ENCODE measurements at regions not wholly inside any gene's neighbourhood (a gene's known extent, or its start where the extent isn't known, plus 50 kb on each side); places are given as distances from the start of the nearest gene placed in this dataset.

DNA sequence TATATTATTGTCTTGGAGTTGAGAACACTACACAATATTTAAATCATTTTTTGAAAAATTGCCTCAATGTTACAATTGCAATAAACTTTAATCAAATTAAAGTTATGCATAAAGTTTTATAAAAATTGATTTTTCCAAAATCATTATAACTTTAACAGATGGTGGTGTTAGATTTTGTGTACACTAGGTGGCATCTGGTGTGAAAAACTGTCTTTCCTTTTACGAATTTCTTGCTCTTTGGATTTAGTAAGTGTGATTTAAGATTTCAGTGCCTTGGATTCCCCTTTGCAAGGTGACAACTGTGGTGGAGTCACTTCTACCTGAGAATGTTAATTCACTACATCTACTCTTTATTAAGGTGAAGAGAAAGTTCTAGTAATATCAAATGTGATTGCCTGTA is 91.6 kb downstream of the AREG start:
- Mint-ChIP-seq H3K4me3 (no peak overlapping the region), H3K27me3 (ENCODE audit: low read depth) (peaks cover 11% of the 10 kb centered on the region), H3K36me3 (ENCODE audit: low read depth) (no peaks in the 10 kb centered on the region), H3K27ac (no peak overlapping the region), H3K4me1 (ENCODE audit: low read depth) (peaks cover 2% of the 10 kb centered on the region), H3K9me3 (no peaks in the 10 kb centered on the region)
- no peak for DNase-seq (ENCODE audit: low spot score)

GRCh38 chr4:74537459-74537858 is 92.5 kb downstream of the AREG start:
- peaks cover 11% of the 10 kb centered on the region for H3K27me3 Mint-ChIP-seq (ENCODE audit: low read depth)
- no peak overlapping the region for H3K27ac Mint-ChIP-seq
- H3K36me3 Mint-ChIP-seq (ENCODE audit: low read depth): no peaks in the 10 kb centered on the region
- H3K9me3 Mint-ChIP-seq: no peaks in the 10 kb centered on the region
- H3K4me3 Mint-ChIP-seq: no peak overlapping the region
- H3K4me1 Mint-ChIP-seq (ENCODE audit: low read depth): no peaks in the 10 kb centered on the region
- no peak for DNase-seq (ENCODE audit: low spot score)

GRCh38 chr4:74539044-74539790 is 94.3 kb downstream of the AREG start:
- peaks cover 13% of the 10 kb centered on the region for H3K27me3 Mint-ChIP-seq (ENCODE audit: low read depth)
- DNase-seq (ENCODE audit: low spot score): no peak
- H3K4me3 Mint-ChIP-seq: no peak overlapping the region

GRCh38 chr4:74540193-74540592 is 95.3 kb downstream of the AREG start:
- H3K27ac Mint-ChIP-seq: no peak overlapping the region
- H3K27me3 Mint-ChIP-seq (ENCODE audit: low read depth): peaks cover 7% of the 10 kb centered on the region
- peaks cover 6% of the 10 kb centered on the region for H3K4me1 Mint-ChIP-seq (ENCODE audit: low read depth)
- H3K4me3 Mint-ChIP-seq: no peak overlapping the region
- no peaks in the 10 kb centered on the region for H3K36me3 Mint-ChIP-seq (ENCODE audit: low read depth)
- no peak for DNase-seq (ENCODE audit: low spot score)
- no peaks in the 10 kb centered on the region for H3K9me3 Mint-ChIP-seq

More at GRCh38 chr4:74539044-74539790, 94.3 kb downstream of the AREG start:
- Mint-ChIP-seq H3K27ac (no peak overlapping the region), H3K4me1 (ENCODE audit: low read depth) (peaks cover 6% of the 10 kb centered on the region), H3K9me3 (no peaks in the 10 kb centered on the region), H3K36me3 (ENCODE audit: low read depth) (no peaks in the 10 kb centered on the region)

- DNase-seq (ENCODE audit: low spot score): no peak
- H3K4me1 Mint-ChIP-seq (ENCODE audit: low read depth): peaks cover 6% of the 10 kb centered on the region
- peaks cover 7% of the 10 kb centered on the region for H3K27me3 Mint-ChIP-seq (ENCODE audit: low read depth)
- no peaks in the 10 kb centered on the region for H3K9me3 Mint-ChIP-seq
- no peak overlapping the region for H3K27ac Mint-ChIP-seq
- H3K4me3 Mint-ChIP-seq: no peak overlapping the region
- no peaks in the 10 kb centered on the region for H3K36me3 Mint-ChIP-seq (ENCODE audit: low read depth)
Observed at GRCh38 chr4:74541667-74542066, 96.7 kb downstream of the AREG start.

DNA sequence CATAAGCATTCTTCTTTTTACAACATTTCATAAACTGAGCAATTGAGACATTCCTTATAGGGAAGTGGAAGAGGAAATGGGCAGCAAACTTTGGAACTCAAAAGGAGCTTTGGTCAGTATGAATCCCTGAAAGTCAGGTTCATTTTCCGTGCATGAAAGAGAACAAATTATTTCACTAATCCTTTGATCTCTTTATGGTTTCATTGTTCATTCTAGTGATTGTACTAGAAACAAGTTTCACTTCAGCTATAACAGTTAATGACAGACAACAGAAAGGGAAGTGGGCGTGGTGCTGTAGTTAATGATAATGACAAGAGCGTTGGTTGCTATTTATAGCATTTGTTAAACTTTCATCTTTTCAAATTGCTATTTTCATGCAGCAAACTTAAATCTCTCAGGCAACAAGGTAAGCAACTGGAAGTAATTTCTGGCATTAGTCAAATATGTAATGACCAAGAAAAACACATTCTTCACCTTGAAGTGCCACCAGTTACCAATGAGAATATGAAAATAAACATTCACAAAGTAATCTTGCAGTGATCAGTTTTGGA is 98.4 kb downstream of the AREG start:
- Mint-ChIP-seq H3K4me3 (peak overlapping the region; percentile 32), H3K27ac (no peak overlapping the region), H3K27me3 (ENCODE audit: low read depth) (peaks cover 2% of the 10 kb centered on the region), H3K4me1 (ENCODE audit: low read depth) (peaks cover 6% of the 10 kb centered on the region), H3K9me3 (no peaks in the 10 kb centered on the region), H3K36me3 (ENCODE audit: low read depth) (no peaks in the 10 kb centered on the region)
- DNase-seq (ENCODE audit: low spot score): no peak

DNA sequence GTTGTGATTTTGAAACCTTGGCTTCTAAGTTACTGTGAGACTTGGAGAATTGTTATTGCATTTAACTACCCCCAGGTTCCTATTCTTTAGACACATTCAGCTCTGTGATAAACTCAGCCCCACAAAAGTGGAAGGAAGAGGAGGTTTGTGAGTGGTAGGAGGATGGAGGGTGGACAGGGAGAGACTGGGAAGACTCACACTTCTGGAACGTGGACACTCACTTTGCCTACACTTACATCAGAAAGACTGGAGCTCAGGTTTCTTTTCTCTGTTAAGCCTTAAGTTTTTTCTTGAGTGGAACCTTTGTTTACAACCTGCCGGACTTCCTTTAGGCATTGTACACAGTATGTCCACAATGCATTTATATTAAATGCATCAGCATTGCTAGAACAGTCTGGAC is 99.0 kb downstream of the AREG start:
- H3K4me1 Mint-ChIP-seq (ENCODE audit: low read depth): peaks cover 6% of the 10 kb centered on the region
- no peak for DNase-seq (ENCODE audit: low spot score)

GRCh38 chr4:74544655-74545361 is 99.9 kb downstream of the AREG start:
- no peaks in the 10 kb centered on the region for H3K9me3 Mint-ChIP-seq
- DNase-seq (ENCODE audit: low spot score): no peak
- no peak overlapping the region for H3K4me3 Mint-ChIP-seq
- no peaks in the 10 kb centered on the region for H3K36me3 Mint-ChIP-seq (ENCODE audit: low read depth)
- H3K27ac Mint-ChIP-seq: no peak overlapping the region
- H3K4me1 Mint-ChIP-seq (ENCODE audit: low read depth): peaks cover 6% of the 10 kb centered on the region
- H3K27me3 Mint-ChIP-seq (ENCODE audit: low read depth): peaks cover 2% of the 10 kb centered on the region

More for the DNA sequence above, 99.0 kb downstream of the AREG start:
- Mint-ChIP-seq H3K9me3 (no peaks in the 10 kb centered on the region), H3K36me3 (ENCODE audit: low read depth) (no peaks in the 10 kb centered on the region), H3K4me3 (no peak overlapping the region), H3K27ac (no peak overlapping the region), H3K27me3 (ENCODE audit: low read depth) (peaks cover 2% of the 10 kb centered on the region)

DNA sequence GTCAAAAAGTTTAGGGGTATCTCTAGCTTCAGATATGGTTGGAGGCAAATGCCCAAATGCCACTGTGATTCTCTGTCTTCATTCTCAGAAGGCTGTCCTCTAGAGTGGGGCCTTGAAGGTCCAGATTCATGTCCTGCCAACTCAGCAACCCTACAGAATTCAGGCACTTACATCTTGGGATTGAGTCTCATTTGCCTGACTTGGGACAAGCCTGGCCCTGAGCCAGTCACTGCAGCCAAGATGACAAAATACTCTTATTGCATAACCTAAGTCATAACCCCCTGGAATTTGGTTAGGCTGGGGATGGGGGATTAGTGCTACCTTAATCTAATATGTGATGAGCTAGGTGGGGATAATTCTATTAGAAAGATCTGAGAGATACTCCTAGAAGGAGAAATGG is 100.5 kb downstream of the AREG start:
- Mint-ChIP-seq H3K4me1 (ENCODE audit: low read depth) (peaks cover 6% of the 10 kb centered on the region), H3K27ac (no peak overlapping the region), H3K36me3 (ENCODE audit: low read depth) (no peaks in the 10 kb centered on the region), H3K4me3 (no peak overlapping the region), H3K9me3 (no peaks in the 10 kb centered on the region), H3K27me3 (ENCODE audit: low read depth) (peaks cover 2% of the 10 kb centered on the region)
- DNase-seq (ENCODE audit: low spot score): no peak

GRCh38 chr4:74546057-74546456 is 101.1 kb downstream of the AREG start:
- Mint-ChIP-seq H3K4me1 (ENCODE audit: low read depth) (peaks cover 6% of the 10 kb centered on the region), H3K4me3 (no peak overlapping the region), H3K36me3 (ENCODE audit: low read depth) (no peaks in the 10 kb centered on the region), H3K9me3 (no peaks in the 10 kb centered on the region), H3K27ac (no peak overlapping the region), H3K27me3 (ENCODE audit: low read depth) (peaks cover 2% of the 10 kb centered on the region)
- DNase-seq (ENCODE audit: low spot score): no peak

- H3K4me3 Mint-ChIP-seq: no peak overlapping the region
- DNase-seq (ENCODE audit: low spot score): no peak
- no peak overlapping the region for H3K27ac Mint-ChIP-seq
- H3K4me1 Mint-ChIP-seq (ENCODE audit: low read depth): peaks cover 6% of the 10 kb centered on the region
- H3K36me3 Mint-ChIP-seq (ENCODE audit: low read depth): no peaks in the 10 kb centered on the region
- H3K27me3 Mint-ChIP-seq (ENCODE audit: low read depth): peaks cover 2% of the 10 kb centered on the region
- no peaks in the 10 kb centered on the region for H3K9me3 Mint-ChIP-seq
Observed at GRCh38 chr4:74547042-74547441, 102.1 kb downstream of the AREG start.

DNA sequence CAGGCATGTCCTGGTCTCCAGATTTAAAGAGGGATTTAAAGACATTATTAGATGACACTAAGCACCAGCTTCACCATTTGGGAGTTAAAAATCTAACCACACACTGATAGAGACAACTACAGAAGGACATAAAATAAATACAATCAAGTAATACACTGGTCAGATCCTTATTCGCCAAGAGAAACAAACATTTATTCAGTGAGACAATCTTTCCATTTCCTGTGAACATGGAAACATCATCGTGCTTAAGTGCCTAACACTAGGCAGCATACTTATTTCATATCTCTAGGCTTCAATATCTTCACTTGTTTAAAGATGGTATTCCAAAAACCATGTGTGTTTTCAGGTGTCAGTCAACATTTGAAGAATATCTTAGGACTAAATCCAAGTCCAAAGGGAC is 103.6 kb downstream of the AREG start:
- H3K9me3 Mint-ChIP-seq: no peaks in the 10 kb centered on the region
- H3K4me1 Mint-ChIP-seq (ENCODE audit: low read depth): no peaks in the 10 kb centered on the region
- no peaks in the 10 kb centered on the region for H3K36me3 Mint-ChIP-seq (ENCODE audit: low read depth)
- H3K27me3 Mint-ChIP-seq (ENCODE audit: low read depth): no peaks in the 10 kb centered on the region
- no peak overlapping the region for H3K4me3 Mint-ChIP-seq
- no peak overlapping the region for H3K27ac Mint-ChIP-seq
- no peak for DNase-seq (ENCODE audit: low spot score)

DNA sequence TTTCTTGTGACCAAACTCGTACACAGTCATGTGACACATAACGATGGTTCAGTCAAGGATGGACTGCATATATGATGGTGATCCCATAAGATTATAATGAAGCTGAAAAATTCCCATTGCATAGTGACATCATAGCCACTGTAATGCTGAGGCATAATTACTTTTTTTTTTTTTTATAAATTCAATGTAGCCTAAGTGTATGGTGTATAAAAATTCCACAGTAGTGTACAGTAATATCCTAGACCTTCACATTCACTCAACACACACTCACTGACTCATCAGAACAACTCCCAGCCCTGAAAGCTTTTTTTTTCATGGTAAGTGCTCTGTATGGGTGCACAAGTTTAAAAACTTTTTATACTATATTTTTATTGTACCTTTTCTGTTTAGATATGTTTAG is 105.0 kb downstream of the AREG start:
- H3K27me3 Mint-ChIP-seq (ENCODE audit: low read depth): no peaks in the 10 kb centered on the region
- no peak for DNase-seq (ENCODE audit: low spot score)
- no peak overlapping the region for H3K27ac Mint-ChIP-seq
- H3K36me3 Mint-ChIP-seq (ENCODE audit: low read depth): no peaks in the 10 kb centered on the region
- H3K4me1 Mint-ChIP-seq (ENCODE audit: low read depth): no peaks in the 10 kb centered on the region
- H3K9me3 Mint-ChIP-seq: no peaks in the 10 kb centered on the region
- H3K4me3 Mint-ChIP-seq: no peak overlapping the region

DNA sequence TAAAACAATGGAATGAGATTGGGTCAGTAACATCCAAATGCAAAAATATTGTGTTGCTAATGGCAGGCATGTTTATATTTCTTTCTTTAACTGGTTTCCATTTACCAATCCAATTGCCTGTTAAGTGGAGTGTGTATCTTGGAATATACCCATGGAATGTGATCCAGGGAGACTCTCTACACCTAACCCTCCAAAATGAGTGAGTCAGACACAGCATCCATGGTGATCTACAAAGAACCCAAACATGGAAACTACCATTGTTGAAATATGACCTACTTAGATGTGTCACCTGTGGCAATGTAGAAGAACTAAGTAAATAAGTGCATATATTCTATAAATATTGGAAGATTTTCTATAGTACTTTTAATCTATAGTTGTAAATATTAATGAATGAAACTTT is 110.3 kb downstream of the AREG start:
- H3K27ac Mint-ChIP-seq: no peak overlapping the region
- no peaks in the 10 kb centered on the region for H3K4me1 Mint-ChIP-seq (ENCODE audit: low read depth)
- H3K9me3 Mint-ChIP-seq: no peaks in the 10 kb centered on the region
- H3K4me3 Mint-ChIP-seq: no peak overlapping the region
- no peaks in the 10 kb centered on the region for H3K27me3 Mint-ChIP-seq (ENCODE audit: low read depth)
- H3K36me3 Mint-ChIP-seq (ENCODE audit: low read depth): no peaks in the 10 kb centered on the region
- DNase-seq (ENCODE audit: low spot score): no peak

Measured in T-helper 2 cell treated with Interferon-gamma antibody and Interleukin-4, amounts not matched to agents 5 μg/mL and 100 μg/mL, for 36 hours (primary cell).